ENCODE measurements at regions not wholly inside any gene's neighbourhood (a gene's known extent, or its start where the extent isn't known, plus 50 kb on each side); places are given as distances from the start of the nearest gene placed in this dataset.

DNA sequence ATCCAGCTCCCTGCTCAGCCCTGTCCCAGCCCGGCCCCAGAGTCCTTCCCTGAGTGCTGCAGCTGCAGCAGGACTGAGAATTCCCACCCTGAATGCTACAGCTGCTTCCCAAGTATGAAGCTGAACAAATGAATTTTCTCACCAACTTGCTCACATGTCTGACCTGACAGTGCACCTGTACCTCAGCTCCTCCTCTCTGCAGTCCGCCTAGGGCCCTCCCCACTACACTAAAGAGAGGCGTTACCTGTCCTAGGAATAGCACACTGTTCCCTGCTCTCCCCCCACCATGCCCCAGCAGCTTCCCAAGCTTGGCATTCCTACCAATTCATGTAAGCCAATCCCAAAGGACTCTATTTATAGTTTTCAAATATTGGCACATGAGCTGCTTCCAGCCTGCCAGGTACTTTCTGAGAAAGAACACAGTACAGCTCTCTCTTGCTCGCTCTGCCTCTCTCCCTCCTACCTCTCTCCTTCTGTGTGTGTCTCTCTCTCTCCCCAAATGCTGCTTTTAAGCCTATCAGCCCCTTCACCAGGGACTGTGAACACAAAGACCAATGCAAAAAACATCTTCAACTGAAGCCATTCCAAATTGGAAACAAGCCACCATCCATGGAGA is 400.1 kb downstream of the TNS3 start:
- Histone ChIP-seq H3K9ac (ENCODE audit: low read depth in 1 of 2, low read length in 2 of 2) (no peak overlapping the region), H3K9me3 (ENCODE audit: control insufficient read depth in 4 of 4, low read length in 3 of 4) (no peaks in the 10 kb centered on the region), H3K4me1 (ENCODE audit: control insufficient read depth in 4 of 4, insufficient read depth in 4 of 4, low read length in 3 of 4) (peaks cover 5 to 38% (median 34%) of the 10 kb centered on the region in 4 donors), H3K4me3 (ENCODE audit: low read depth in 1 of 3, low read length in 3 of 3) (no peak overlapping the region), H3K27ac (ENCODE audit: low read depth in 1 of 2, low read length in 2 of 2) (peak overlapping the region in 1 of 2 donors; percentile 31), H3K27me3 (ENCODE audit: control insufficient read depth in 4 of 4, insufficient read depth in 4 of 4, low read length in 3 of 4) (no peaks in the 10 kb centered on the region), H3K36me3 (ENCODE audit: control insufficient read depth in 4 of 4, insufficient read depth in 3 of 4, low read depth in 1 of 4, low read length in 3 of 4) (no peaks in the 10 kb centered on the region)
- WGBS: 28% methylated on average over 4 of the region's 4 CpGs
- DNase-seq (ENCODE audit: low spot score): no peak
- TF ChIP-seq JUND (IDR thresholded peaks at IDR 0.05) (peak in 1 of 2 donors; percentile 19), GABPA (IDR thresholded peaks at IDR 0.05 in 1 of 2, conservative IDR thresholded peaks at IDR 0.05 in 1 of 2) (no peak), HNF4G (IDR thresholded peaks at IDR 0.05) (no peak), RXRA (IDR thresholded peaks at IDR 0.05) (peak; percentile 31 to 60), FOXA2 (IDR thresholded peaks at IDR 0.05) (peak; percentile 26), TAF1 (conservative IDR thresholded peaks at IDR 0.05) (no peak), SP1 (IDR thresholded peaks at IDR 0.05) (peak; percentile 64), EGR1 (IDR thresholded peaks at IDR 0.05; ENCODE audit: low read depth in 2 of 2) (no peak), FOXA1 (IDR thresholded peaks at IDR 0.05) (no peak), YY1 (IDR thresholded peaks at IDR 0.05) (peak; percentile 48), RAD21 (IDR thresholded peaks at IDR 0.05) (peak; percentile 45 to 62), HNF4A (conservative IDR thresholded peaks at IDR 0.05) (peak; percentile 43 to 51), NR2F2 (IDR thresholded peaks at IDR 0.05) (no peak)
- TF ChIP-seq, protein P1, sequence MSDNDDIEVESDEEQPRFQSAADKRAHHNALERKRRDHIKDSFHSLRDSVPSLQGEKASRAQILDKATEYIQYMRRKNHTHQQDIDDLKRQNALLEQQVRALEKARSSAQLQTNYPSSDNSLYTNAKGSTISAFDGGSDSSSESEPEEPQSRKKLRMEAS (IDR thresholded peaks at IDR 0.05): peak; percentile 41
- TF ChIP-seq, protein P2, sequence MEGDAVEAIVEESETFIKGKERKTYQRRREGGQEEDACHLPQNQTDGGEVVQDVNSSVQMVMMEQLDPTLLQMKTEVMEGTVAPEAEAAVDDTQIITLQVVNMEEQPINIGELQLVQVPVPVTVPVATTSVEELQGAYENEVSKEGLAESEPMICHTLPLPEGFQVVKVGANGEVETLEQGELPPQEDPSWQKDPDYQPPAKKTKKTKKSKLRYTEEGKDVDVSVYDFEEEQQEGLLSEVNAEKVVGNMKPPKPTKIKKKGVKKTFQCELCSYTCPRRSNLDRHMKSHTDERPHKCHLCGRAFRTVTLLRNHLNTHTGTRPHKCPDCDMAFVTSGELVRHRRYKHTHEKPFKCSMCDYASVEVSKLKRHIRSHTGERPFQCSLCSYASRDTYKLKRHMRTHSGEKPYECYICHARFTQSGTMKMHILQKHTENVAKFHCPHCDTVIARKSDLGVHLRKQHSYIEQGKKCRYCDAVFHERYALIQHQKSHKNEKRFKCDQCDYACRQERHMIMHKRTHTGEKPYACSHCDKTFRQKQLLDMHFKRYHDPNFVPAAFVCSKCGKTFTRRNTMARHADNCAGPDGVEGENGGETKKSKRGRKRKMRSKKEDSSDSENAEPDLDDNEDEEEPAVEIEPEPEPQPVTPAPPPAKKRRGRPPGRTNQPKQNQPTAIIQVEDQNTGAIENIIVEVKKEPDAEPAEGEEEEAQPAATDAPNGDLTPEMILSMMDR (IDR thresholded peaks at IDR 0.05; ENCODE audit: low read depth, low read length, missing input control): no peak
- TF ChIP-seq, protein P3, sequence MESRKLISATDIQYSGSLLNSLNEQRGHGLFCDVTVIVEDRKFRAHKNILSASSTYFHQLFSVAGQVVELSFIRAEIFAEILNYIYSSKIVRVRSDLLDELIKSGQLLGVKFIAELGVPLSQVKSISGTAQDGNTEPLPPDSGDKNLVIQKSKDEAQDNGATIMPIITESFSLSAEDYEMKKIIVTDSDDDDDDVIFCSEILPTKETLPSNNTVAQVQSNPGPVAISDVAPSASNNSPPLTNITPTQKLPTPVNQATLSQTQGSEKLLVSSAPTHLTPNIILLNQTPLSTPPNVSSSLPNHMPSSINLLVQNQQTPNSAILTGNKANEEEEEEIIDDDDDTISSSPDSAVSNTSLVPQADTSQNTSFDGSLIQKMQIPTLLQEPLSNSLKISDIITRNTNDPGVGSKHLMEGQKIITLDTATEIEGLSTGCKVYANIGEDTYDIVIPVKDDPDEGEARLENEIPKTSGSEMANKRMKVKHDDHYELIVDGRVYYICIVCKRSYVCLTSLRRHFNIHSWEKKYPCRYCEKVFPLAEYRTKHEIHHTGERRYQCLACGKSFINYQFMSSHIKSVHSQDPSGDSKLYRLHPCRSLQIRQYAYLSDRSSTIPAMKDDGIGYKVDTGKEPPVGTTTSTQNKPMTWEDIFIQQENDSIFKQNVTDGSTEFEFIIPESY (IDR thresholded peaks at IDR 0.05): peak; percentile 37
- TF ChIP-seq, protein P4, sequence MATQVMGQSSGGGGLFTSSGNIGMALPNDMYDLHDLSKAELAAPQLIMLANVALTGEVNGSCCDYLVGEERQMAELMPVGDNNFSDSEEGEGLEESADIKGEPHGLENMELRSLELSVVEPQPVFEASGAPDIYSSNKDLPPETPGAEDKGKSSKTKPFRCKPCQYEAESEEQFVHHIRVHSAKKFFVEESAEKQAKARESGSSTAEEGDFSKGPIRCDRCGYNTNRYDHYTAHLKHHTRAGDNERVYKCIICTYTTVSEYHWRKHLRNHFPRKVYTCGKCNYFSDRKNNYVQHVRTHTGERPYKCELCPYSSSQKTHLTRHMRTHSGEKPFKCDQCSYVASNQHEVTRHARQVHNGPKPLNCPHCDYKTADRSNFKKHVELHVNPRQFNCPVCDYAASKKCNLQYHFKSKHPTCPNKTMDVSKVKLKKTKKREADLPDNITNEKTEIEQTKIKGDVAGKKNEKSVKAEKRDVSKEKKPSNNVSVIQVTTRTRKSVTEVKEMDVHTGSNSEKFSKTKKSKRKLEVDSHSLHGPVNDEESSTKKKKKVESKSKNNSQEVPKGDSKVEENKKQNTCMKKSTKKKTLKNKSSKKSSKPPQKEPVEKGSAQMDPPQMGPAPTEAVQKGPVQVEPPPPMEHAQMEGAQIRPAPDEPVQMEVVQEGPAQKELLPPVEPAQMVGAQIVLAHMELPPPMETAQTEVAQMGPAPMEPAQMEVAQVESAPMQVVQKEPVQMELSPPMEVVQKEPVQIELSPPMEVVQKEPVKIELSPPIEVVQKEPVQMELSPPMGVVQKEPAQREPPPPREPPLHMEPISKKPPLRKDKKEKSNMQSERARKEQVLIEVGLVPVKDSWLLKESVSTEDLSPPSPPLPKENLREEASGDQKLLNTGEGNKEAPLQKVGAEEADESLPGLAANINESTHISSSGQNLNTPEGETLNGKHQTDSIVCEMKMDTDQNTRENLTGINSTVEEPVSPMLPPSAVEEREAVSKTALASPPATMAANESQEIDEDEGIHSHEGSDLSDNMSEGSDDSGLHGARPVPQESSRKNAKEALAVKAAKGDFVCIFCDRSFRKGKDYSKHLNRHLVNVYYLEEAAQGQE (IDR thresholded peaks at IDR 0.05): no peak
- TF ChIP-seq, protein P5, sequence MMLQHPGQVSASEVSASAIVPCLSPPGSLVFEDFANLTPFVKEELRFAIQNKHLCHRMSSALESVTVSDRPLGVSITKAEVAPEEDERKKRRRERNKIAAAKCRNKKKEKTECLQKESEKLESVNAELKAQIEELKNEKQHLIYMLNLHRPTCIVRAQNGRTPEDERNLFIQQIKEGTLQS (IDR thresholded peaks at IDR 0.05): peak; percentile 31

Measured in liver (tissue), 8 donors.